B cell (primary cell): ENCODE measurements at regions not wholly inside any gene's neighbourhood (a gene's known extent, or its start where the extent isn't known, plus 50 kb on each side); places are given as distances from the start of the nearest gene placed in this dataset.

Source experiments
- EZH2 ChIP-seq: IDR thresholded peaks from 2 replicates; pipeline ENCODE4 v1.6.1; 2012; ENCODE audit warnings: borderline replicate concordance, low read depth, mild to moderate bottlenecking, moderate library complexity, low read length; ENCODE audit not compliant: insufficient read depth, poor library complexity, severe bottlenecking
- TF ChIP-seq, protein P1 (sequence below): fragments of 200-600 bp; IDR thresholded peaks from one replicate; pipeline ENCODE4 v1.8.0; 2022; ENCODE audit warnings: antibody characterized with exemption, mild to moderate bottlenecking

DNA sequence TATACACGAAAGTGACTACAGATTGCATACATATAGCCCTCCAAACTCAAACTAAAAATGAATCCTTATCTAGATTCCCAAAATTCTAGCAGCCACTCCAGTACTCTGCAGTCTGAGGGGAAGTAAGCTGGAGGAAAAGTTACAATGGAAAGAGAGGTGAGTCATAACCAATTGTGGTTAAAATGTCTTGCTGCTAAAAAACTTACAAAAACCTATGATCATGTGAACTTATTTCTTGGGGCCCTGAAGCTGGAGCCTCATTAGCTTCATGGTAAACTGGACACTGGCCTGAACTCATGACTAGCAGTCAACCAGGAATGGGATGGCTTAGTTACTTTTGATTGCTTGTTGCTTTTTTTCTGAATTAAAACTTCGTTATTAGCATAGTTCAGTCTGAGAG lies 175.9 kb downstream of the SLC4A3 start:
- TF ChIP-seq, protein P1, sequence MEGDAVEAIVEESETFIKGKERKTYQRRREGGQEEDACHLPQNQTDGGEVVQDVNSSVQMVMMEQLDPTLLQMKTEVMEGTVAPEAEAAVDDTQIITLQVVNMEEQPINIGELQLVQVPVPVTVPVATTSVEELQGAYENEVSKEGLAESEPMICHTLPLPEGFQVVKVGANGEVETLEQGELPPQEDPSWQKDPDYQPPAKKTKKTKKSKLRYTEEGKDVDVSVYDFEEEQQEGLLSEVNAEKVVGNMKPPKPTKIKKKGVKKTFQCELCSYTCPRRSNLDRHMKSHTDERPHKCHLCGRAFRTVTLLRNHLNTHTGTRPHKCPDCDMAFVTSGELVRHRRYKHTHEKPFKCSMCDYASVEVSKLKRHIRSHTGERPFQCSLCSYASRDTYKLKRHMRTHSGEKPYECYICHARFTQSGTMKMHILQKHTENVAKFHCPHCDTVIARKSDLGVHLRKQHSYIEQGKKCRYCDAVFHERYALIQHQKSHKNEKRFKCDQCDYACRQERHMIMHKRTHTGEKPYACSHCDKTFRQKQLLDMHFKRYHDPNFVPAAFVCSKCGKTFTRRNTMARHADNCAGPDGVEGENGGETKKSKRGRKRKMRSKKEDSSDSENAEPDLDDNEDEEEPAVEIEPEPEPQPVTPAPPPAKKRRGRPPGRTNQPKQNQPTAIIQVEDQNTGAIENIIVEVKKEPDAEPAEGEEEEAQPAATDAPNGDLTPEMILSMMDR = no peak
- no peak for TF ChIP-seq EZH2
